ENCODE measurements at regions not wholly inside any gene's neighbourhood (a gene's known extent, or its start where the extent isn't known, plus 50 kb on each side); places are given as distances from the start of the nearest gene placed in this dataset.
"Not testable (repeated sequence)": the region's sequence is repeated elsewhere in the genome, so short reads cannot be mapped to it uniquely, and the experiment has no call there.

- ChIA-PET CTCF (no interaction called here), POLR2A (no interaction called here)
- Mint-ChIP-seq H3K4me3 (no peak overlapping the region), H3K27ac (no peak overlapping the region), H3K9me3 (peaks cover 2 to 6% (median 5%) of the 10 kb centered on the region in 5 donors), H3K4me1 (no peaks in the 10 kb centered on the region), H3K27me3 (no peaks in the 10 kb centered on the region), H3K36me3 (no peaks in the 10 kb centered on the region)
- H3K9me3 ChIP-seq (ENCODE audit: low read length): no peaks in the 10 kb centered on the region
- H3K4me3 ChIP-seq (ENCODE audit: low read length): no peak overlapping the region
- no peaks in the 10 kb centered on the region for H3K36me3 ChIP-seq (ENCODE audit: insufficient read depth, low read length)
- H3K4me1 ChIP-seq (ENCODE audit: insufficient read depth, low read length): no peaks in the 10 kb centered on the region
- no peak for DNase-seq
- H3K27ac ChIP-seq (ENCODE audit: low read depth, low read length): no peak overlapping the region
- no peaks in the 10 kb centered on the region for H3K27me3 ChIP-seq (ENCODE audit: insufficient read depth, low read length, poor library complexity, severe bottlenecking)
These were observed 318.5 kb downstream of the C6orf118 start for GRCh38 chr6:164990901-164991300.

GRCh38 chr6:164982389-164982788 is 327.0 kb downstream of the C6orf118 start:
- H3K27ac Mint-ChIP-seq: no peak overlapping the region
- peaks cover 2 to 26% (median 8%) of the 10 kb centered on the region in 5 donors for H3K9me3 Mint-ChIP-seq
- POLR2A ChIA-PET: no interaction called here
- no peaks in the 10 kb centered on the region for H3K36me3 Mint-ChIP-seq
- no peaks in the 10 kb centered on the region for H3K36me3 ChIP-seq (ENCODE audit: insufficient read depth, low read length)
- H3K4me1 Mint-ChIP-seq: no peaks in the 10 kb centered on the region
- peaks cover 0 to 1% of the 10 kb centered on the region in 2 donors for H3K27me3 Mint-ChIP-seq
- no peaks in the 10 kb centered on the region for H3K27me3 ChIP-seq (ENCODE audit: insufficient read depth, low read length, poor library complexity, severe bottlenecking)
- CTCF ChIA-PET: no interaction called here
- no peaks in the 10 kb centered on the region for H3K9me3 ChIP-seq (ENCODE audit: low read length)
- no peaks in the 10 kb centered on the region for H3K4me1 ChIP-seq (ENCODE audit: insufficient read depth, low read length)
- no peak for DNase-seq
- H3K4me3 ChIP-seq (ENCODE audit: low read length): no peak overlapping the region
- no peak overlapping the region for H3K4me3 Mint-ChIP-seq
- no peak overlapping the region for H3K27ac ChIP-seq (ENCODE audit: low read depth, low read length)

GRCh38 chr6:164967102-164967501 is 342.3 kb downstream of the C6orf118 start:
- ChIA-PET POLR2A (no interaction called here), CTCF (no interaction called here)
- Histone ChIP-seq H3K9me3 (ENCODE audit: low read length) (no peaks in the 10 kb centered on the region), H3K36me3 (ENCODE audit: insufficient read depth, low read length) (no peaks in the 10 kb centered on the region), H3K27me3 (ENCODE audit: insufficient read depth, low read length, poor library complexity, severe bottlenecking) (no peaks in the 10 kb centered on the region), H3K4me3 (ENCODE audit: low read length) (no peak overlapping the region), H3K4me1 (ENCODE audit: insufficient read depth, low read length) (no peaks in the 10 kb centered on the region), H3K27ac (ENCODE audit: low read depth, low read length) (no peak overlapping the region)
- no peak for DNase-seq
- no peaks in the 10 kb centered on the region for H3K4me1 Mint-ChIP-seq
- no peak overlapping the region for H3K4me3 Mint-ChIP-seq
- no peaks in the 10 kb centered on the region for H3K36me3 Mint-ChIP-seq
- H3K27ac Mint-ChIP-seq: no peak overlapping the region
- peaks cover 0 to 5% (median 1%) of the 10 kb centered on the region in 5 donors for H3K9me3 Mint-ChIP-seq
- H3K27me3 Mint-ChIP-seq: no peaks in the 10 kb centered on the region

- Mint-ChIP-seq H3K9me3 (peaks cover 0 to 12% (median 3%) of the 10 kb centered on the region in 5 donors), H3K36me3 (no peaks in the 10 kb centered on the region), H3K4me3 (no peak overlapping the region), H3K27me3 (no peaks in the 10 kb centered on the region), H3K27ac (no peak overlapping the region), H3K4me1 (no peaks in the 10 kb centered on the region)
- H3K4me1 ChIP-seq (ENCODE audit: insufficient read depth, low read length): no peaks in the 10 kb centered on the region
- H3K9me3 ChIP-seq (ENCODE audit: low read length): no peaks in the 10 kb centered on the region
- DNase-seq: no peak
- H3K27me3 ChIP-seq (ENCODE audit: insufficient read depth, low read length, poor library complexity, severe bottlenecking): no peaks in the 10 kb centered on the region
- ChIA-PET CTCF (no interaction called here), POLR2A (no interaction called here)
- no peaks in the 10 kb centered on the region for H3K36me3 ChIP-seq (ENCODE audit: insufficient read depth, low read length)
- H3K4me3 ChIP-seq (ENCODE audit: low read length): no peak overlapping the region
- H3K27ac ChIP-seq (ENCODE audit: low read depth, low read length): no peak overlapping the region
These were observed 346.6 kb downstream of the C6orf118 start for GRCh38 chr6:164962805-164963204.

- no peak overlapping the region for H3K27ac Mint-ChIP-seq
- Histone ChIP-seq H3K27ac (ENCODE audit: low read depth, low read length) (no peak overlapping the region), H3K4me3 (ENCODE audit: low read length) (no peak overlapping the region), H3K36me3 (ENCODE audit: insufficient read depth, low read length) (no peaks in the 10 kb centered on the region), H3K9me3 (ENCODE audit: low read length) (no peaks in the 10 kb centered on the region), H3K4me1 (ENCODE audit: insufficient read depth, low read length) (no peaks in the 10 kb centered on the region), H3K27me3 (ENCODE audit: insufficient read depth, low read length, poor library complexity, severe bottlenecking) (no peaks in the 10 kb centered on the region)
- peaks cover 0 to 2% (median 0%) of the 10 kb centered on the region in 5 donors for H3K9me3 Mint-ChIP-seq
- H3K4me3 Mint-ChIP-seq: no peak overlapping the region
- ChIA-PET CTCF (no interaction called here), POLR2A (no interaction called here)
- H3K4me1 Mint-ChIP-seq: no peaks in the 10 kb centered on the region
- no peaks in the 10 kb centered on the region for H3K36me3 Mint-ChIP-seq
- DNase-seq: no peak
- no peaks in the 10 kb centered on the region for H3K27me3 Mint-ChIP-seq
These were observed 362.2 kb downstream of the C6orf118 start for GRCh38 chr6:164947164-164947563.

GRCh38 chr6:164942271-164942670 is 367.1 kb downstream of the C6orf118 start:
- ChIA-PET CTCF (no interaction called here), POLR2A (no interaction called here)
- no peaks in the 10 kb centered on the region for H3K36me3 Mint-ChIP-seq

GRCh38 chr6:164933238-164933794 is 376.1 kb downstream of the C6orf118 start:
- H3K4me1 ChIP-seq (ENCODE audit: insufficient read depth, low read length); H3K36me3 ChIP-seq (ENCODE audit: insufficient read depth, low read length); H3K4me3 ChIP-seq (ENCODE audit: low read length); H3K27ac Mint-ChIP-seq; H3K27me3 Mint-ChIP-seq; H3K36me3 Mint-ChIP-seq; H3K27ac ChIP-seq (ENCODE audit: low read depth, low read length); H3K9me3 Mint-ChIP-seq; DNase-seq; H3K4me3 Mint-ChIP-seq; H3K27me3 ChIP-seq (ENCODE audit: insufficient read depth, low read length, poor library complexity, severe bottlenecking); H3K9me3 ChIP-seq (ENCODE audit: low read length); H3K4me1 Mint-ChIP-seq; POLR2A ChIA-PET; CTCF ChIA-PET: not testable (repeated sequence)

More at GRCh38 chr6:164942271-164942670, 367.1 kb downstream of the C6orf118 start:
- Histone ChIP-seq H3K36me3 (ENCODE audit: insufficient read depth, low read length) (no peaks in the 10 kb centered on the region), H3K9me3 (ENCODE audit: low read length) (no peaks in the 10 kb centered on the region), H3K27ac (ENCODE audit: low read depth, low read length) (no peak overlapping the region), H3K27me3 (ENCODE audit: insufficient read depth, low read length, poor library complexity, severe bottlenecking) (no peaks in the 10 kb centered on the region), H3K4me1 (ENCODE audit: insufficient read depth, low read length) (no peaks in the 10 kb centered on the region), H3K4me3 (ENCODE audit: low read length) (no peak overlapping the region)
- no peaks in the 10 kb centered on the region for H3K27me3 Mint-ChIP-seq
- H3K9me3 Mint-ChIP-seq: peaks cover 0 to 2% (median 0%) of the 10 kb centered on the region in 5 donors
- no peak overlapping the region for H3K4me3 Mint-ChIP-seq
- no peaks in the 10 kb centered on the region for H3K4me1 Mint-ChIP-seq
- no peak for DNase-seq
- no peak overlapping the region for H3K27ac Mint-ChIP-seq

GRCh38 chr6:164929408-164929977 is 379.9 kb downstream of the C6orf118 start:
- DNase-seq: no peak
- Mint-ChIP-seq H3K9me3 (no peaks in the 10 kb centered on the region), H3K27me3 (no peaks in the 10 kb centered on the region), H3K4me3 (no peak overlapping the region), H3K4me1 (no peaks in the 10 kb centered on the region), H3K27ac (no peak overlapping the region), H3K36me3 (no peaks in the 10 kb centered on the region)
- H3K36me3 ChIP-seq (ENCODE audit: insufficient read depth, low read length): no peaks in the 10 kb centered on the region
- CTCF ChIA-PET: no interaction called here
- no peak overlapping the region for H3K4me3 ChIP-seq (ENCODE audit: low read length)
- no peaks in the 10 kb centered on the region for H3K9me3 ChIP-seq (ENCODE audit: low read length)
- H3K4me1 ChIP-seq (ENCODE audit: insufficient read depth, low read length): no peaks in the 10 kb centered on the region
- no peak overlapping the region for H3K27ac ChIP-seq (ENCODE audit: low read depth, low read length)
- POLR2A ChIA-PET: no interaction called here
- H3K27me3 ChIP-seq (ENCODE audit: insufficient read depth, low read length, poor library complexity, severe bottlenecking): no peaks in the 10 kb centered on the region
